ENCODE measurements at regions not wholly inside any gene's neighbourhood (a gene's known extent, or its start where the extent isn't known, plus 50 kb on each side); places are given as distances from the start of the nearest gene placed in this dataset.
A peak's percentile ranks its signal among the peaks of the same experiment; 100 is the strongest.
"Not testable (repeated sequence)": the region's sequence is repeated elsewhere in the genome, so short reads cannot be mapped to it uniquely, and the experiment has no call there.

GRCh38 chr9:26231391-26231790, 553.1 kb upstream of the TUSC1 start:
- no peaks in the 10 kb centered on the region for H3K27me3 ChIP-seq (ENCODE audit: control insufficient read depth, insufficient read depth)
- intact Hi-C loops (cut with DNase I): no loop called here
- 65% methylated on average over 4 of the region's 4 CpGs for WGBS

DNA sequence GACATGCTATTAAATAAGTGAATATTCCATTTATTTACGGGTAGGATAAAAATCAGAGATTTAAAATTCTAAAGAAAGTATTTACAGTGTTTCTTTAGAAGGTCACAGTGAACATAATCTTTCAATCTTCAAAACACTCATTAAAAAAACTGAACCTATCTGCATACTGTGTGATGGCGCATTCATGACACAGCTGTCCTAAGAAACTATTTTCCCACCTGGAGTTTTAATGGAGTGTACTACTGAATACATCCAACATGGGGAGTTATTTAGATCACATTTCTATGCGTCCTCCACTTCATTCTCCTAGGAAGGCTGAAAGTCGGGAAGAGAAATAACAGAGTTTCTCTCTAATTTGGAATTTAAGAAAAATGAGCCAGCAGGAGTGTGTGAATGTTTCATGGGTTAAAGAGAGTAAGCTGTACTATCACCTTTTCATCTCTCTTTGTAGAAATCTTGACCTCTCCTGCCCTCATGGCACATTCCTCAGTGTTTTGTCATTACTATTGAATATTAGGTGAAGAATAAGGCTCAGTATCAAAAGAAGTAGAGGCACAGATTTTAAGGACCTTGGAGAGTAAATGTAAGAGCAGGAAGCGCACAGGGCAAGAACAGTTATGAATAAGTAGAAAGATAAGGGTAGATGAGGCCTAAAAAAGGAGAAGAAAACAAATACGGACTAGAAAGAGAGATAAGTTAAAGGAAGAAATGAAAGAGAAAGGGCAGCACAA, 551.2 kb upstream of the TUSC1 start:
- Histone ChIP-seq H3K27me3 (ENCODE audit: control insufficient read depth, insufficient read depth) (no peaks in the 10 kb centered on the region), H3K9me3 (ENCODE audit: control insufficient read depth, low read length) (no peaks in the 10 kb centered on the region), H3K4me1 (ENCODE audit: control insufficient read depth, insufficient read depth, low read length) (no peaks in the 10 kb centered on the region), H3K4me3 (ENCODE audit: low read length) (no peak overlapping the region), H3K27ac (ENCODE audit: low read length) (no peak overlapping the region)
- intact Hi-C loops (cut with DNase I): loop anchor here in 1 of 4 donors (1.0 kb wide), 1 partner anchor 11 kb away; no protein-coding TSS in a partner anchor
- WGBS: 70% methylated on average over 6 of the region's 6 CpGs
- DNase-seq (no peak), ATAC-seq (no peak)

More at GRCh38 chr9:26231391-26231790, 553.1 kb upstream of the TUSC1 start:
- Histone ChIP-seq H3K4me1 (ENCODE audit: control insufficient read depth, insufficient read depth, low read length) (no peaks in the 10 kb centered on the region), H3K4me3 (ENCODE audit: low read length) (no peak overlapping the region), H3K9me3 (ENCODE audit: control insufficient read depth, low read length) (no peaks in the 10 kb centered on the region), H3K27ac (ENCODE audit: low read length) (no peak overlapping the region)
- ATAC-seq (no peak), DNase-seq (no peak)

GRCh38 chr9:26228273-26228672, 550.0 kb upstream of the TUSC1 start:
- no peak overlapping the region for H3K4me3 ChIP-seq (ENCODE audit: low read length)
- no peaks in the 10 kb centered on the region for H3K4me1 ChIP-seq (ENCODE audit: control insufficient read depth, insufficient read depth, low read length)
- intact Hi-C loops (cut with DNase I): no loop called here
- DNase-seq: no peak
- H3K27me3 ChIP-seq (ENCODE audit: control insufficient read depth, insufficient read depth): no peaks in the 10 kb centered on the region
- H3K9me3 ChIP-seq (ENCODE audit: control insufficient read depth, low read length): no peaks in the 10 kb centered on the region
- H3K27ac ChIP-seq (ENCODE audit: low read length): no peak overlapping the region
- no peak for ATAC-seq
- WGBS: 53% methylated on average over 2 of the region's 2 CpGs

- ATAC-seq: no peak
Observed at GRCh38 chr9:26221290-26221689, 543.0 kb upstream of the TUSC1 start.

DNA sequence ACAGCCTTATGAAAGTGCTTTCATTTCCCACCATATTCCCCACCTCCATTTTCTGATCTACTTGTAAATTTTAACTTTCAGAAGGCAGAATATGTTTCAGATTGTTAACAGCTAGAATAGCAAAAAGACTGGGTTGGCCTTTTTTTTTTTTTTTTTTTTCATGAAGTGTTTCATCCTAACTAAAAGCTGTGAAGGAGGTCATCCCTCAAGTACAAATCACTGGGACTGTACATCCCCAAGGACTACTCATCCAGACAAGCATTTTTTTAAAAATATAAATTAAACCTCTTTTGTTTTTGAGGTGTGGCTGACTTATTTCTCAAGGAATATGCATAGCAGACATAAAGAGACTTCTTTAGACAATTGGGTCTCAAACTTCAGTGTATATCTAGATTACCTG, 542.1 kb upstream of the TUSC1 start:
- Histone ChIP-seq H3K27ac (ENCODE audit: low read length) (no peak overlapping the region), H3K4me1 (ENCODE audit: control insufficient read depth, insufficient read depth, low read length) (no peaks in the 10 kb centered on the region), H3K9me3 (ENCODE audit: control insufficient read depth, low read length) (no peaks in the 10 kb centered on the region), H3K4me3 (ENCODE audit: low read length) (no peak overlapping the region), H3K27me3 (ENCODE audit: control insufficient read depth, insufficient read depth) (no peaks in the 10 kb centered on the region)
- intact Hi-C loops (cut with DNase I): no loop called here
- ATAC-seq (no peak), DNase-seq (no peak)

More at GRCh38 chr9:26221290-26221689, 543.0 kb upstream of the TUSC1 start:
- intact Hi-C loops (cut with DNase I): no loop called here
- Histone ChIP-seq H3K9me3 (ENCODE audit: control insufficient read depth, low read length) (no peaks in the 10 kb centered on the region), H3K4me1 (ENCODE audit: control insufficient read depth, insufficient read depth, low read length) (no peaks in the 10 kb centered on the region), H3K27me3 (ENCODE audit: control insufficient read depth, insufficient read depth) (no peaks in the 10 kb centered on the region), H3K4me3 (ENCODE audit: low read length) (no peak overlapping the region), H3K27ac (ENCODE audit: low read length) (no peak overlapping the region)
- DNase-seq: no peak

- no peak overlapping the region for H3K4me3 ChIP-seq (ENCODE audit: low read length)
- no peak for ATAC-seq
- no peak for DNase-seq
- no peaks in the 10 kb centered on the region for H3K4me1 ChIP-seq (ENCODE audit: control insufficient read depth, insufficient read depth, low read length)
- no peaks in the 10 kb centered on the region for H3K27me3 ChIP-seq (ENCODE audit: control insufficient read depth, insufficient read depth)
- intact Hi-C loops (cut with DNase I): no loop called here
- no peaks in the 10 kb centered on the region for H3K9me3 ChIP-seq (ENCODE audit: control insufficient read depth, low read length)
- WGBS: 63% methylated on average over 9 of the region's 9 CpGs
- no peak overlapping the region for H3K27ac ChIP-seq (ENCODE audit: low read length)
Observed at GRCh38 chr9:26219961-26220360, 541.7 kb upstream of the TUSC1 start.

- ATAC-seq: no peak
- H3K27me3 ChIP-seq (ENCODE audit: control insufficient read depth, insufficient read depth): no peaks in the 10 kb centered on the region
- 73% methylated on average over 1 of the region's 1 CpG for WGBS
Observed at GRCh38 chr9:26216702-26217101, 538.5 kb upstream of the TUSC1 start.

GRCh38 chr9:26214713-26215444, 536.6 kb upstream of the TUSC1 start:
- H3K4me1 ChIP-seq (ENCODE audit: control insufficient read depth, insufficient read depth, low read length); H3K27me3 ChIP-seq (ENCODE audit: control insufficient read depth, insufficient read depth); H3K9me3 ChIP-seq (ENCODE audit: control insufficient read depth, low read length); intact Hi-C loops (cut with DNase I); ATAC-seq; H3K4me3 ChIP-seq (ENCODE audit: low read length); H3K27ac ChIP-seq (ENCODE audit: low read length): not testable (repeated sequence)
- 96% methylated on average over 61 of the region's 61 CpGs for WGBS
- peak in 1 of 3 donors; percentile 47 for DNase-seq

More at GRCh38 chr9:26216702-26217101, 538.5 kb upstream of the TUSC1 start:
- H3K4me3 ChIP-seq (ENCODE audit: low read length): no peak overlapping the region
- H3K9me3 ChIP-seq (ENCODE audit: control insufficient read depth, low read length): no peaks in the 10 kb centered on the region
- no peak overlapping the region for H3K27ac ChIP-seq (ENCODE audit: low read length)
- intact Hi-C loops (cut with DNase I): no loop called here
- H3K4me1 ChIP-seq (ENCODE audit: control insufficient read depth, insufficient read depth, low read length): no peaks in the 10 kb centered on the region
- DNase-seq: no peak

DNA sequence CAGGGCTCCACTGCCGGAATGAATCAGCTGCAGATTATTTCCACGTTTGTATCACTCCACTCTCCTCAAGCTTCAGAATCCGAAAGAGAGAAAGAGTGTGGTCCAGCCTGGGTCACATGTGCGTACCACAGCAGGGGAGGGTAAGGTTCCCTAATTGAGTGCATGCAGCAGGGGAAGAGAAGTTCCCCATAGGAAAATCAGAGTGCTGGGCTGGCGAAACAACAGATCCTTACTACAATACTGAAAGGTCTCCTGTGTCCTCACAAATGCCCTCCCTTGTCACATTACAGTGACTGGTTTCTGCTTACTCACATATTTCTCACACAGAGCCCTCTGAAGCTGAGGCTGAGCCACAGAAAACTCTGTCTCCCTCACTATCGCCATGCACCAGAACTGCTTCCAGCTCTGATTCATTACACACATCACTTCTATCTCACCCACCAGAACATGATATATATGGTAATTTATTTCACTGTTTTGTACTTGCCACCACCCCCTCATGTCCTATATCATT, 532.2 kb upstream of the TUSC1 start:
- 32% methylated on average over 6 of the region's 6 CpGs for WGBS
- no peak overlapping the region for H3K4me3 ChIP-seq (ENCODE audit: low read length)
- intact Hi-C loops (cut with DNase I): no loop called here
- DNase-seq (no peak), ATAC-seq (no peak)
- H3K27ac ChIP-seq (ENCODE audit: low read length): no peak overlapping the region
- H3K9me3 ChIP-seq (ENCODE audit: control insufficient read depth, low read length): no peaks in the 10 kb centered on the region
- H3K27me3 ChIP-seq (ENCODE audit: control insufficient read depth, insufficient read depth): no peaks in the 10 kb centered on the region
- no peaks in the 10 kb centered on the region for H3K4me1 ChIP-seq (ENCODE audit: control insufficient read depth, insufficient read depth, low read length)

GRCh38 chr9:26205261-26205660, 527.0 kb upstream of the TUSC1 start:
- no peak overlapping the region for H3K27ac ChIP-seq (ENCODE audit: low read length)
- no peak for ATAC-seq
- H3K9me3 ChIP-seq (ENCODE audit: control insufficient read depth, low read length): no peaks in the 10 kb centered on the region
- no peak overlapping the region for H3K4me3 ChIP-seq (ENCODE audit: low read length)
- H3K27me3 ChIP-seq (ENCODE audit: control insufficient read depth, insufficient read depth): no peaks in the 10 kb centered on the region
- H3K4me1 ChIP-seq (ENCODE audit: control insufficient read depth, insufficient read depth, low read length): no peaks in the 10 kb centered on the region
- intact Hi-C loops (cut with DNase I): no loop called here
- WGBS: 91% methylated on average over 3 of the region's 3 CpGs
- DNase-seq: no peak

DNA sequence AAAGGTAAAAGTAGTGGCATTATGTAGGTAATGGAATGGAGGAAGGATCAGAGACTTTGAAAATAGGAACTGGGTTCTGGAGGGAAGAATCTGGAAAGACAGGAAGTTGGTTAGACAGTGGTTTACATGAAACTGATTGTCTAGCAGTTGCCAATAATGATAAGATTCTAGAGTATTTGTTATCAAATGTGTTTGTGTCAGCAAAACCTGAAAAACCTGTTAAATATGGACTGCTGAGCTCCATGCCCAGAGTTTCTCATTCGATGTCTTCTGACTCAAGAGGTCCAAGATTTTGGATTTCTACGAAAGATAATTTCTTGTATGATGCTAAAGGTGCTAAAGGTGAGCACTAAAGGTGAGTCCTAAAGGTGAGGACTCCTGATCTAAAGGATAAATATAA, 515.0 kb upstream of the TUSC1 start:
- no peaks in the 10 kb centered on the region for H3K27me3 ChIP-seq (ENCODE audit: control insufficient read depth, insufficient read depth)
- ATAC-seq: no peak
- no peak overlapping the region for H3K27ac ChIP-seq (ENCODE audit: low read length)
- 78% methylated on average over 2 of the region's 2 CpGs for WGBS
- H3K9me3 ChIP-seq (ENCODE audit: control insufficient read depth, low read length): no peaks in the 10 kb centered on the region
- no peak for DNase-seq
- H3K4me3 ChIP-seq (ENCODE audit: low read length): no peak overlapping the region
- intact Hi-C loops (cut with DNase I): no loop called here
- no peaks in the 10 kb centered on the region for H3K4me1 ChIP-seq (ENCODE audit: control insufficient read depth, insufficient read depth, low read length)
